Activated CD8-positive, alpha-beta memory T cell treated with anti-CD3 and anti-CD28 coated beads for 4 hours (primary cell): ENCODE measurements at regions not wholly inside any gene's neighbourhood (a gene's known extent, or its start where the extent isn't known, plus 50 kb on each side); places are given as distances from the start of the nearest gene placed in this dataset.
"Not testable (repeated sequence)": the region's sequence is repeated elsewhere in the genome, so short reads cannot be mapped to it uniquely, and the experiment has no call there.

Experiments used
- DNase-seq, 2 donors: peaks; one replicate each; pipeline ENCODE4 v3.0.0-alpha.2; 2020; ENCODE audit warnings: low read depth in 2 of 2

DNA sequence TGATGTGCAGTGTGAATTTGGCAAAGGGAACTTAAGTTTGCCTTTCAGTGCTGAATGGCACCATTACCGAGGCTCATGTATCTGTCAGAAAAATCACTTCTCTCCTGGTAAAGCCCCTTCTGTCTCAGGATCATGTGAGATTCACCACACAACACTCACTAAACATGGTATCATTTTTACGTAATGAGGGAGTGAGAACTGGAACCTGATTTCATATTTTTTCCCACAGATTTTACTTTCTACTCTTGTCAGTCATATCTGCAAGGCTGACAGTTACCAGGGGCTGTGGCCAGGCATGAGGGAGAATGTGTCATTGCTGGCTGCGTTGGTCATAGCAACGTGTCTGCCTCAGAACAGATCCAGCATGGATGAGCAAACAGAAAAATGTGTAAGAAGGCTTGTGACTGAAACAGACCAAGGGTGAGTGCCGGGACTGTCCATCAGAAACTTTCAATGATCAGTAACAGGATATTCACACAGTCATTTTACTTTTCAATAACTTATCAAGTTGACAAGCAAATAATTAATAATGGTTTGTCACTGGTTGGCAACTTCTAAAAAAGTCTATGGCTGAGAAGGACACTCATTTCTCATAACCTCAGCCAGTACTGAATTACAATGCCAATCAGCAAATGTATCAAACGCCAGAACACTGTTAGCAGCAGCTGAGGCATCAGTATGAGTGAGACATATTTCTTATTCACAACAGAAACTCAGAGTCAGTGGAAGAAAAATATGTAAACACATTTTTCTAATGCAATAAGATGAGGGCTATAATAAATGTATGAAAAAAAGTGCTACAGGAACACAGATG lies 100.5 kb downstream of the CDC42EP3 start:
- no peak for DNase-seq

DNA sequence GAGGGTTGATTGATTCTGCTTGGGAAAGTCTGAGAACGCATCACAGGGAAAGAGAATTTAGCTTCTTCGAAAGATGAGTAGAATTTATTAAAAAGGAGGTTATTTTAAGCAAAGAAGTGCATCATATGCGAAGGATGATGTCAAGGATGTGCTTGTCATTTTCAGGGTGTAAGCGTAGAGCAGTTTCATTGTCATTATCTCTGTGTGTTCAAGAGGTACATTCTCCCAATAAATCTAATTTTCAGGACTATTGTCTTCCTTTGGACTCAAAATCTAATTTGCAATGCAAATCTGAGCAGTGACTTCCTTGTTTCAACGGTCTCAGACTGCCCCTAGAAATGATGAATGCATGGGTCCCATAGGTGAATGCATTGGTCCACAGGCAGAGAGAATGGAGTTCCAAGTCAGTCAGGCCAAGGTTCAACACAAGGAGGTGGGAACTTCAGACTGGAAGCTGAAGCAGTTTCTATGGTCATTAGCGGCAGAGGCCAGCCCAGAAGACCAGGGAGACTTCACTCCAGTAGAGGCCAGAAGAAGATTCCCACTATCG lies 99.8 kb downstream of the CDC42EP3 start:
- no peak for DNase-seq

DNA sequence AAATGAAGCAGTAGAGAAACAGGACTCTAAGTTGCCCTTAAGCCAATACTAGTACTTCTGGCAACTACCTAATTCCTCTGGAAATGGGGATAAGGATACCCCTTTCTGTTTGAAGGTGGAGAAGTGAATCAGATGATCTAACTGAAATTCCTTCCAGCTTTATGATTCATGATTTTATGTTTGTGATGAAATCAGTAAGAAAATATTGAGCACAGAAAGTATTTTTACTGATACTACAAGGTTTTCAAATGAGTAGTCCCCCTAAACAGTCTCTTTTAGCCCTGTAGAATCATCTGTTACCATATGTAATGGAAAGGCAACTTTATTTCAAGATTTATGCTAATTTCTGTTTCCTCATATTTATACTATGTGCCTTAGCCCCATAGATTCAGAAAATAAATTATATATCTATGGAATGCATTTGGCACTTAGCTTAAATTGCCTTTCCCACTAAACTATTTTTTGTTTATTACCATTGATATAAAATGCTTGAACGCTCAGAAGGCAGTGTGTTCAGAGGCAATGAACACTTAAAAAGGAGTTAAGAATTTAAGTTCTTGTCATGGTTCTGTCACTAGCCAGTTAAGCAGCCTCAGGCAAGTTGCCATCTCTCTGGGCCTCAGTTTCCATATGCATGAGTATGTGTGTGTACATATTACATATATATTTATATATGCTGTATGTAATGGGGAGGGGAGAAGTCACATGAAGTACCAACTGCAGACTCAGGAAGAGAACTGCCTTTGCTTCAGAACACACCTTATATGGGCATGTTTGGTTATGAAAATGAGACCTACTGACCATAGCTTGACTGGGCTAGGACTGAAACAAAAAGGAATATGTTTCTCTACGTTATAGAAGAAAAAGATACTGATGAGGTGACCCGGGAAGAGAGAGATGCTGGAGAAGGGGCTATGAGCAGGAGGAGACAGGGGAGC lies 97.7 kb downstream of the CDC42EP3 start:
- DNase-seq: no peak

DNA sequence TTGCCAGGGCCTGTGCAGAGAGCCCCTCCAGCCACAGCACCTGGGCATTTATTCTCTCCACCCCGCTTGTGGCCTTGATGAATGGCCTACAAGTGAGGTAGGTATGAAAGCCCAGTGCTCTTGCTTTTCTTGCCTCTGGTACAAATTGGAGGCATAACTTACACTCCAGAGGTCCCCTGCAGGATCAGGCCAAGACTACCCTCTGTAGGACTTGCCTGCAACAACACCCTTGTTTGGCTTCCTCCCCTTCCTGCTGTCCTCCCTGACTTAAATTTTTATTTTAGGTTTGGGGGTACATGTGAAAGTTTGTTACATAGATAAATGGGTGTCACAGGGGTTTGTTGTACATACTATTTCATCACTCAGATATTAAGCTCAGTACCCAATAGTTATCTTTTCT lies 95.7 kb downstream of the CDC42EP3 start:
- no peak for DNase-seq

DNA sequence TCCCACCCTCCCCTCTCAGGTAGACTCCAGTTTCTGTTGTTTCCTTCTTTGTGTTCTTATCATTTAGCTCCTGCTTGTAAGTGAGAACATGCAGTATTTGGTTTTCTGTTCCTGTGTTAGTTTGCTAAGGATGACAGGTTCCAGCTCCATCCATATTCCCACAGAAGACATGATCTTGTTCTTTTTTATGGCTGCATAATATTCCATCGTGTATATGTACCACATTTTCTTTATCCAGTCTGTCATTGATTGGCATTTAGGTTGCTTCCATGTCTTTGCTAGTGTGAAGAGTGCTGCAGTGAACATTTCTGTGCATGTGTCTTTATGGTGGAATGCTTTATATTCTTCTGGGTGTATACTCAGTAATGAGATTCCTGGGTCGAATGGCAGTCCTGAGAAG lies 95.2 kb downstream of the CDC42EP3 start:
- not testable (repeated sequence) for DNase-seq

DNA sequence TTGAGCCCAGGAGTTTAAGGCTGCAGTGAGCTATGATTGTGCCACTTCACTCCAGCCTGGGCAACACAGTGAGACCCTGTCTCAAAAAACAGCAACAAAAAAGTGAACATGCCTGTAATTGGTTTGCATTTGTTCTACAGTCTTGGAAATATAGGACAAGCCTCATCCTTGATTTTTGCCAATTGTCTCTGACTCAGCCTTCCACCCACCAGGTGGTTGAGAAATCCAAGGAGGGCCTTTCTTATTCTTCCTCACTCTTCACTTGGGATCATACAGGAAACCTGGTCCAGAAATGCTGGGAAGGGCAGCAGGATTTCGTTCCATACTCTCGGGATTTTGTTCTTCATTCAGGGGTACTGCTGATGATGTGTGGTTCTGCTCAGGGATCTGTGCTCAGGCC lies 94.6 kb downstream of the CDC42EP3 start:
- no peak for DNase-seq

DNA sequence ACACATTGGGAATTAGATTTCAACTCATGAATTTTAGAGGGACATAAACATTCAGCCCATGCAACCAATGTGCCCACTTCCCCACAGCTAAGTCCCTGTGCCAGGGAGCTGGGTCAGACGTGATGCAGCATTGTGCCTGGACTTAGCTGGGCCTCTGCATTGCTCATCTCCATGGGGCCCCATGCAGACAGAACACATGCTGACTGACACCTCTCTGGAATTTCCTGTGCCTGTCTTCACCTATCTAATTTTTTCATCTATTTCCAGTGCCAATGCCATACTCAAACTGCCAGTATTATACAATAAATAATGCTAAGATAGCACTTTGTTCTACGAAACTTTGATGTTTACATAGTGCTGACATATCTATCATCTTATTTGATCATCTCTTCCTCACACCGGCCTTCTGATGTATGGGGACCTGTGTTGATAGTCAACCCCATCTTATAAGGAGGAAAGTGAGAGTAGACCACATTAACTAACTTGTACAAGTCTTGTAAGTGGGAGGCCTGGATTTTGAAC lies 92.2 kb downstream of the CDC42EP3 start:
- DNase-seq: no peak

DNA sequence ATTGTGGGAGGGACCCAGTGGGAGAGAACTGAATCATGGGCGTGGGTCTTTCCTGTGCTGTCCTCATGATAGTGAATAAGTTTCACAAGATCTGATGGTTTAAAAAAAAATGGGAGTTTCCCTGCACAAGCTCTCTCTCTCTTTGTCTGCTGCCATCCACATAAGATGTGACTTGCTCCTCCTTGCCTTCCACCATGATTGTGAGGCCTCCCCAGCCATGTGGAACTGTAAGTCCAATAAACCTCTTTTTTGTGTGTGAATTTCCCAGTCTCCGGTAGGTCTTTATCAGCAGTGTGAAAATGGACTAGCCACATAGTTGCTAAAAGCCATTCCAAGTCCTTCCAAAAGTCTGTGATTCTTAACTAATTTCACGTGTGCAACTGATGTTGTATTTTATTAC lies 91.5 kb downstream of the CDC42EP3 start:
- DNase-seq: not testable (repeated sequence)

DNA sequence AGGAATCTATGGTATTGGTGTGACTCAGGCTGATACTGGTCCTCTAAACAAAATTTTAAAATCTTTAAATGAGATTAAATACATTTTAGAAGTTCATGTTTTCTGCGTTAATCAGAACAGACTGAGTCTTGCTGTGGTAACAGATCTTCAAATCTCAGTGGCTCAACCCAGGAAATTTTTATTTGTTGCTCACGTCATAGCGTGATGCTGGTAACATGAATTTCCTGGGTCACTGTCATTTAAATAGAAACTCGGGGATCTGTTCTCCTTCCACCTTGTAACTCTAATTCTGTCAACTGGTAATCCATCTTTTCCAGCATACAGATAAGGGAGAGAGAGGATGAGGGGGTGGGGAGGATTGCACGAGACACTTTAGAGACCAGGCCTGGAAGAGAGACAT lies 90.0 kb downstream of the CDC42EP3 start:
- DNase-seq: no peak

DNA sequence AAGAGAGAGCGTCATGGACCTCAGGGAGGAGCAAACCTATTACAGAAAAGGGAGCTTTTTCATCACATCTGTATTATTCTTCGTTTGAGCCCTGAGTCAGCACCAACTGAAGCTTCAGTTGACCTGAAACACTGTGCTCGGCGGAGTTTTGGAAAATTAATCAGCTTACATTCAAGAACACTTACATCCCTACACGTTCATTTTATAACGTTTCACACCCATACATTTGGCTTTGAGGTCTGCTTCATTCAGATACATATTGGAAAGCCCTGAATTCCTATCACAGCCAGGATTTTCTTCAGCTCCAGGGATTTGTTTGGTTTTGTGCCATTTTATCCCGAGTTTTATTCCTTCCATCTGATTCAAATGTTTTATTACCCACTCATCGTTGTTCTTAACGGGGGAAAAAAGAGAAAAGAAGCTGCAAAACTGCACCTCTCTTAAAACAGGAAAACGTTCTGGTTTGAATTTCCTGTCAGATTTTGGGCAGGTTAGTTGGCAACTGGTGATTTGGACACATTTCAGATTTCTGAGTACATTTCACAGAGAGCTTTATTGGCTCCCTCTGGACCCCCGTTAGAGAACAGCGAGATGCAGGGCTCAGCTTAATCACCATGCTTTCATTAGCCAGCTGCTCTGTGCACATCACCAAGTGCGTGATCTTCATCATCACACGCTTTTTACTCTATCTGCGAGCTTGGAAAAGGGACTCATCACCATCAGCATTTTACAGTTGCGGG lies 88.8 kb downstream of the CDC42EP3 start:
- no peak for DNase-seq

DNA sequence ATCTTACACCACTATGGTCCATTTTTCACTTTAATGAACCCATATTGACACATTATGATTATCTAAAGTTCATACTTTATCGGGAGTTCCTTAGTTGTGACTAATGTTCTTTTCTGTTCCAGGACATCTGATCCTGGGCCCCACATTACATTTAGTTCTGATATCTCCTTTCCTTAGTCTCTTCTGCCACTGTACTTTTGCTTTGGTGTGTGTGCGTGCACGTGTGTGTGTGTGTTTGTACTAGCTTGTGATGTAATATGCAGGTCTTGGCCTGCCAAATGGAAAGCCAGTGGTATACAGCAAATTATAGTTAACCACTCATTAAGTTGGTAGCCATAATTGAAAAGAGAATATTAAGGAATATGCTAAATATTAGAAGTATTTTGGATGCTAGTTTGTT lies 88.0 kb downstream of the CDC42EP3 start:
- no peak for DNase-seq

DNA sequence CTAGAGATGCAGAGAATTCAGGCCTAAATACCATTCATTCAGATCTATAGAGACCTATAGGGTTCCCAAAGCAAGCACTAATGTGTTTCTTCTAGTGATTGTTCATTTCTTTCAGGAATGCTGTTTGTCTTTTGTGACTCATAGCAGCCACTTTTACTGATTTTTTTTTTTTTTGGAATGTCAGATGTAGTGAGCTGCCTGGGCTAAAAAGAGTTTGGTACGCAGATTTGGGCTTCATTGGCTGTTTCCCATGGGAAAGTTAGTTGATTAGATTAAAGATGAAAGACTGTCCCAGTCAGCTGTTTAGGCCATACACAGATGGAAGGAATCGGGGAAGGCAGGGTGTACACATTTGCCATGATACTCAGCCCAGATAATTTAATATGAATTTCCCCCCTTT lies 87.6 kb downstream of the CDC42EP3 start:
- DNase-seq: no peak

DNA sequence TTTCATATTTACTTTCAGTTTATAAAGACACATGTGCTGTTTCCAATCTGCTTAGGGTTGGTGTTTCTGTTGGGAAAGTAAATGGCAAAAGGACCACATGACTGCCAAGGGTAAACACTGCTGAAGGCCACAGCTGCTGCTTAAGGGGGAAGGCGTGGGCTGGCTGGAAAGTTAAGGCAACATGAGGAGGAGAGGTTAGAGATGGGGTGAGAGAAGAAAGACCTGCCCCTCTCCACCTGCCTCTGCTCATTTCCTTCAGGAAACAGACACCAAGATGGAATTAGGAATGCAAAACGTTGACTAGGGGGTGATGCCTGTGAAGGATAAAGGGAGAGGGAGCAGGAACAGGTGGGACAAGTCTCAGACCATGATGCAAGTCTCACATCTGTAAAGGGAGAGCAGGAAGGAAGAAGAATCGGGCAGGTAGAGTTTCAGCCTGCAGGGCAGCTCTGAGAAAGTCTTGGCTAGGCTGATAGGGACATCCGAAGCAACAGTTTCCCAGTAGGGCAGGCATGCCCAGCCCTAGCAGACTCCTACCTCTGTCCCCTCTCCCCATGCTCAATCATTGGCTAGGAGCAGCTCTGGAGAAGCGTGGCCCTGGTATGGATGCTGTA lies 86.0 kb downstream of the CDC42EP3 start:
- no peak for DNase-seq

DNA sequence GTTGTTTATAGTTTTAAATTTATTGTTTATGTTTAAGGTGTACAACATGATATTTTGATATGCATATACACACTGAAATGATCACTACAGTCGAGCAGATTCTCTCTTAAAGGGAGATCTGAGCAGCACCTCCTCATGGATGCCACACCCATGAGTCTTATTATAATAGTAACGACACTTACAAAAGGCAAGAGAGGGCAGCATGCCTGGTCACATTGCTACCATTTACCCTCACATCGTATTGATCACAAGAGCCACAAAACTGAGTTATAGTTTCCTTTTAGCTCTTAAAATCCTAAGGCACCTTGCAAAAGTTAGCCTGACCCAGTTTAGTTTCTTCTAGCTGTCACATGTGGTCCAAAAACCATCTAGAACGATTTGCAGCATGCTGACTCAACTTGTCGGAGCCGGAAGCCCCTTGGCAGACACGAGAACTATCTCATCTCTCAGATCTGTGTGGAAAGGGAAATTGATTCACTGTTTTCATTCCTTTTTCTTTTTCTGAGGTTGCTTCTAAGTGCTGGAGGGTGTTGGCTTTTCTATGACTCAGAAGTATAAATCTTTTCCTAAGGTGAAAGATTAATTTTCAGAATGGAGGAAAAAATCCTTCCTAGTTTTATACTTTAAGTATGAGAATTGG lies 85.3 kb downstream of the CDC42EP3 start:
- DNase-seq: peak; percentile 47 to 61

DNA sequence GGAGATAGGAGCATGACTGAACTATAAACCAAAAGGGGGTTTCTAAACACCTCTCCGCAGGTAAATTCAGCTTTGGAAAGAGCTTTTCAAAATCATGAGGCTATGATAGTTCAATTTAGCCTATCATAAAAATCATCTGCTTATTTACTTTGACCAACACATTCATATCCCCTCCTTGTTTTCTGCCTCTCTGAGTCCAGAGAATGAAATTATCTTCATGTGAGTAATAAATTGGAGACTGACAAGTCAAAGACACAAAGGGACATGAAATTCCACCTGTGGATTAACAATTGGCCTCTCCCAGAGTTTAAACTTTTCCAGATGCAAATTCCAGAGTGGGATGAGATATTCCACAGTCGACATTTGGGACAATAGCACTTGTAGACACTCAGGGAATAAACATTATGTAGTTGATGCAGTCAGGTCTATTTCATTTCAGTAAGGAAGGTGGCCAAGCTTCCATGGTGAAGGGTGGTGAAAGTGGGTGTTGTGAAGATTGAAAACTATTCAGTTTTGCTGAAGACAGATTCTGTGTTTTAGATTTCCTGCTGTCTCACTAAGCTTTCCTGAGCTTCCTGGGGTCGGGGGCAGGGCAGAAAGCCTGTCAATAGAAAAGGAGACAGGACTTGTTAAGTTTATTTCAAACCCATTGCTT lies 84.7 kb downstream of the CDC42EP3 start:
- DNase-seq: no peak

DNA sequence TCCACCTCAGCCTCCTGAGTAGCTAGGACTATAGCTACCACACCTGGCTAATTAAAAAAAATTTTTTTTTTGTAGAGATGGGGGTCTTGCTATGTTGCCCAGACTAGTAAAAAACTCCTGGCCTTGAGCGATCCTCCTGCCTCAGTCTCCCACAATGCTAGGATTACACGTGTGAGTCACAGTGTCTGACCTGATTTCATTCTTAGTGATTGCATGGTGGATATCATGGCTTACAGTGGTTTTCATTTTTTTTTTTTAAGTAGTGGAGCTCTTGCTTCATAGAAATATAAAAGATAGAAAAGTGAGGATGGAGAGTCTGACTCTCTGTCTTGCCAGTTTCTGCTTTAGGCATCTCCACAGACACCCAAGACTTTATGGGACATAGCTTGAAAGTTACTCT lies 83.6 kb downstream of the CDC42EP3 start:
- no peak for DNase-seq

DNA sequence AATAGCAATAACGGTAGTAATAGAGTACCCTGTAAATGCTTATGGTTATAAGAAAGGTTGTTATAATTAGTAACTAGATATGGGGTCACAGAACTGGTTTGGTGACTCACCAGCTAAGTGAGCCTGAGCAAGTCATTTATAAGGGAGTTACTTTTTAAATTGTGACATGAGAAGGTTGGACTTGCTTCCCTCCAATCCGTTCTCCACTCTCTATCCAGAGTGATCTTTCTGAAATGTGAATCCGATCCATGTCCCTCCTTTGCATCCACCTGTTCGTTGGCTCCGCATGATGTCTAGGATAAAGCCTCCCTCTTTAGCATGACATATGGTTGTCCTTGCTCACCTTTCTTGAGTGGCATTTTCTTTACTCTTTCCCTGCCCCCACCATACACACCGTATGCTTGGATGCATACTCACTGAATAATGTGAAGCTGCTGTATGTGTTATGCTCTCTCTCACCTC lies 83.1 kb downstream of the CDC42EP3 start:
- no peak for DNase-seq

DNA sequence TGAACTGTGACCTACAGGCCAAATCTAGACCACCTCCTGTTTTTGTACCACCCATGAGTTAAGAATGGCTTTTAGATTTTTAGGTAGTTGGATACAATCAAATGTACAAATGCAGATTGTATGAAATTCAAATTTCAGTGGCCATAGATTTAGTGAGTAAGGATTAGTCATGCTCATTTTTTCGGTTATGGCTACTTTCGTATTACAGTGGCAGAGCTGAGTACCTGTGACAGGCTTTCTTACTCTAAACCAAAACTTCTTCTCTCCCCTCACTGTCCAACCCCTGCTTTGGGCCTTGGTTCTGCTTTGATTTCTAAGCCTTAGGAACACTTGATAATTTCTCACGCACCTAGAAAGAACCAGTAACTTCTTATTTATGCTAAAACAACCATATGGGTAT lies 82.1 kb downstream of the CDC42EP3 start:
- no peak for DNase-seq

DNA sequence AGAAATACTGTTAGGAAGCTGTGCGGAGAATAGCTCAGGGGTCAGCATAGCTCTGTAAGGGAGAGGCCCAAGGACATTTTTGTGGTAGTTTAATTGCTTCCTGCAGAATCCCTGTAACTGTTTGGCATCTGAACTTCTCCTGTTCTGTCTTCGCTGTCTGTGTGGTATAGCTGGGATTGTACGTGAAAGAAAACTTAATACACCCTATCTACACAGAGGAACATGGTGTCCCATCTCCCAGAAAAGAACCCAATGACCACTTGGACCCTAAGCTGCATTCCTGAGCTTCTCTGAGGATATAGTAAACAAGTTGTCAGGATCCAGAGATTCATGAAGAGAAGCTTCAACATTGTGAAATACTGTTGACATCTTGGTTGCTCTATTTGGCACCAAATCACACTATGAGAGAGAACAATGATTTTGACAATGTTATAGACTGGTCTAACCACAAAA lies 81.3 kb downstream of the CDC42EP3 start:
- no peak for DNase-seq
